ENCODE measurements at regions not wholly inside any gene's neighbourhood (a gene's known extent, or its start where the extent isn't known, plus 50 kb on each side); places are given as distances from the start of the nearest gene placed in this dataset.

DNA sequence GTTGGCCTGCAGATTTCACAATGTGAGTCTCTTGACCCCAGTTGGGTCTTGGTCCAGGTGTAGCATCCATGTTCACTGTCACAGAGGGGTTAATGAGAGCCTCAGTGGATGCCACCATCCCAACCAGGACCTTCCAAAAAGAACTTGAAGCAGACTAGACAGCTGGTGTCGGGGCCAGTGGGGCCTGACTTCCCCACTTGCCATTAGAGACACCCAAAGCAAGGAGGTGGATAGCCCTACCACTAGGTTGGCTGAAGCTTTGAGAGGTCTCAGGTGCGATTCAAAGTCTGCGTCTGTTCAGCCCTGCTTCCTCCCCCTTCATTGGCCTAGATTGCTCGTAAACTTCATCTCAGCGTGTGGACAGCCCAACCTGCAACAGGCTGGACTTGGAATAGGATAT is 196.4 kb upstream of the RREB1 start:
- Mint-ChIP-seq H3K4me1 (peaks cover 25% of the 10 kb centered on the region), H3K27me3 (ENCODE audit: low read depth in 3 of 3) (peaks cover 0 to 2% (median 0%) of the 10 kb centered on the region in 3 donors), H3K4me3 (no peak overlapping the region), H3K36me3 (no peaks in the 10 kb centered on the region), H3K27ac (no peak overlapping the region), H3K9me3 (no peaks in the 10 kb centered on the region)
- no peaks in the 10 kb centered on the region for H3K79me2 ChIP-seq (ENCODE audit: insufficient read depth, low read length)
- intact Hi-C loops (cut with micrococcal nuclease) = no loop called here
- H3K36me3 ChIP-seq (replicated peaks in 1 of 2; ENCODE audit: control insufficient read depth in 1 of 2, insufficient read depth in 2 of 2, low read length in 2 of 2) = no peaks in the 10 kb centered on the region
- no peaks in the 10 kb centered on the region for H4K20me1 ChIP-seq (ENCODE audit: insufficient read depth, low read length)
- no peak overlapping the region for H3K9ac ChIP-seq (ENCODE audit: insufficient read depth, low read length, poor library complexity, severe bottlenecking)
- TF ChIP-seq, protein P1, sequence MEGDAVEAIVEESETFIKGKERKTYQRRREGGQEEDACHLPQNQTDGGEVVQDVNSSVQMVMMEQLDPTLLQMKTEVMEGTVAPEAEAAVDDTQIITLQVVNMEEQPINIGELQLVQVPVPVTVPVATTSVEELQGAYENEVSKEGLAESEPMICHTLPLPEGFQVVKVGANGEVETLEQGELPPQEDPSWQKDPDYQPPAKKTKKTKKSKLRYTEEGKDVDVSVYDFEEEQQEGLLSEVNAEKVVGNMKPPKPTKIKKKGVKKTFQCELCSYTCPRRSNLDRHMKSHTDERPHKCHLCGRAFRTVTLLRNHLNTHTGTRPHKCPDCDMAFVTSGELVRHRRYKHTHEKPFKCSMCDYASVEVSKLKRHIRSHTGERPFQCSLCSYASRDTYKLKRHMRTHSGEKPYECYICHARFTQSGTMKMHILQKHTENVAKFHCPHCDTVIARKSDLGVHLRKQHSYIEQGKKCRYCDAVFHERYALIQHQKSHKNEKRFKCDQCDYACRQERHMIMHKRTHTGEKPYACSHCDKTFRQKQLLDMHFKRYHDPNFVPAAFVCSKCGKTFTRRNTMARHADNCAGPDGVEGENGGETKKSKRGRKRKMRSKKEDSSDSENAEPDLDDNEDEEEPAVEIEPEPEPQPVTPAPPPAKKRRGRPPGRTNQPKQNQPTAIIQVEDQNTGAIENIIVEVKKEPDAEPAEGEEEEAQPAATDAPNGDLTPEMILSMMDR (IDR thresholded peaks at IDR 0.05) = no peak
- H2AFZ ChIP-seq (ENCODE audit: insufficient read depth, low read depth, low read length, poor library complexity, severe bottlenecking) = no peak overlapping the region
- H3K4me2 ChIP-seq (replicated peaks; ENCODE audit: extremely low read depth, low read length, poor library complexity, severe bottlenecking) = no peak overlapping the region
- H3K4me1 ChIP-seq (ENCODE audit: control insufficient read depth in 1 of 2, insufficient read depth in 2 of 2, low read length in 2 of 2) = peaks cover 21 to 29% of the 10 kb centered on the region in 2 donors
- no peak overlapping the region for H3K27ac ChIP-seq (ENCODE audit: low read depth in 1 of 2, low read length in 2 of 2)
- no peaks in the 10 kb centered on the region for H3K27me3 ChIP-seq (ENCODE audit: control insufficient read depth in 2 of 2, insufficient read depth in 2 of 2, low read length in 2 of 2)
- WGBS (ENCODE audit: insufficient coverage) = 100% methylated on average over 5 of the region's 5 CpGs
- H3K4me3 ChIP-seq (replicated peaks in 1 of 3; ENCODE audit: low read depth in 2 of 3, low read length in 3 of 3) = no peak overlapping the region
- no peaks in the 10 kb centered on the region for H3K9me3 ChIP-seq (replicated peaks in 1 of 2; ENCODE audit: control insufficient read depth in 1 of 2, insufficient read depth in 1 of 2, low read length in 2 of 2)
- DNase-seq = no peak

DNA sequence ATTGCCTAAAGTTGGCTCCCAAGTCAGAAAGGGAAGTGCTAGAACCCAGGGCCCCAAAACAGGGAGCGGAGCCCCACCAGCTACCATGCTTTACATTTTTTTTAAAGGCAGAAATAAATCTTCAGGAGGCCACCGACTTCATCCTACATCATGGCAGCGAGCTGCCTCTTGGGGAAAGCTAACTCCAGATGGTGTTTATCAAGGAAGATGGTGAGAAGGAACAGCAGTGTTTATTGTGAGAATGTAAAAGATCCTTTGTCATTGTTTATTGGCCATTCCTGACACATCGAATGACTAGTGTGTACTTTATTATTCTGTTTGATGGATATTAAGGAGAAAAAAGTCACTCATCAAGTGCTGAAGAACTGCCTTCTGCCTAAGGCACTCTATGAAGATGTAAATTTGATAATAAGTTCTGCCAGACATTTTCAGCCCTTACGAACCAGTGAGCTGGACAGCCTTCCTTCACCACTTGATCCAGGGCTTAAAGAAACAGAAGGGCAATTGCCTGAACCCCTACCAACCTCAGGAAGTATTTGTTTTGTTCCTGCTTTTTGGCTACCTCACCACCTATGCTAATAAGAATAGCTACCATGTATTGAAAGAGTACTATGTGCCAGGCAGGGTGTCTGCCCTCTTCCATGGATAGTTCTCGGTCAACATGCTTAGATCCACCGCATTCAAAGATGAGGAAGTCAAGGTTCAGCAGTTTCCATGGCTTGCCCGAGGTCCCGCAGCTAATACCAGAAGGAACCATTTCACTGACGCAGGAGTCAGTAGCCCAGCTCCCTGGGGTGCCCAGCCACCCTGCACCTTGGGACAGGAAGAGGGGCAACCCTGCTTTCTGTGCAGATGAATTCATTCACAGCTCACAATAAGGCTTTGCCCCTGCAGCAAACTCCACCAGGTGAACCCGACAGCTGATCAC is 194.7 kb upstream of the RREB1 start:
- H3K27me3 Mint-ChIP-seq (ENCODE audit: low read depth in 3 of 3) = peaks cover 0 to 6% (median 0%) of the 10 kb centered on the region in 3 donors
- peak overlapping the region; percentile 37 to 70 for H3K4me3 Mint-ChIP-seq
- TF ChIP-seq, protein P1 (IDR thresholded peaks at IDR 0.05) = no peak
- 27% methylated on average over 6 of the region's 11 CpGs for WGBS (ENCODE audit: insufficient coverage)
- H3K9me3 ChIP-seq (replicated peaks in 1 of 2; ENCODE audit: control insufficient read depth in 1 of 2, insufficient read depth in 1 of 2, low read length in 2 of 2) = no peaks in the 10 kb centered on the region
- H4K20me1 ChIP-seq (ENCODE audit: insufficient read depth, low read length) = no peaks in the 10 kb centered on the region
- no peak overlapping the region for H2AFZ ChIP-seq (ENCODE audit: insufficient read depth, low read depth, low read length, poor library complexity, severe bottlenecking)
- H3K4me2 ChIP-seq (replicated peaks; ENCODE audit: extremely low read depth, low read length, poor library complexity, severe bottlenecking) = no peak overlapping the region
- H3K36me3 ChIP-seq (replicated peaks in 1 of 2; ENCODE audit: control insufficient read depth in 1 of 2, insufficient read depth in 2 of 2, low read length in 2 of 2) = no peaks in the 10 kb centered on the region
- no peak overlapping the region for H3K4me3 ChIP-seq (replicated peaks in 1 of 3; ENCODE audit: low read depth in 2 of 3, low read length in 3 of 3)
- peak in 1 of 3 donors; percentile 29 for DNase-seq
- H3K27me3 ChIP-seq (ENCODE audit: control insufficient read depth in 2 of 2, insufficient read depth in 2 of 2, low read length in 2 of 2) = no peaks in the 10 kb centered on the region
- intact Hi-C loops (cut with micrococcal nuclease) = no loop called here
- peak overlapping the region in 6 of 7 donors; percentile 10 to 61 (median 36) for H3K27ac Mint-ChIP-seq
- peaks cover 35% of the 10 kb centered on the region for H3K4me1 Mint-ChIP-seq
- H3K9me3 Mint-ChIP-seq = no peaks in the 10 kb centered on the region
- H3K27ac ChIP-seq (ENCODE audit: low read depth in 1 of 2, low read length in 2 of 2) = no peak overlapping the region
- peaks cover 32 to 37% of the 10 kb centered on the region in 2 donors for H3K4me1 ChIP-seq (ENCODE audit: control insufficient read depth in 1 of 2, insufficient read depth in 2 of 2, low read length in 2 of 2)
- no peak overlapping the region for H3K9ac ChIP-seq (ENCODE audit: insufficient read depth, low read length, poor library complexity, severe bottlenecking)
- no peaks in the 10 kb centered on the region for H3K36me3 Mint-ChIP-seq
- no peaks in the 10 kb centered on the region for H3K79me2 ChIP-seq (ENCODE audit: insufficient read depth, low read length)

Measured in CD14-positive monocyte (primary cell).